B cell (primary cell): ENCODE measurements at regions not wholly inside any gene's neighbourhood (a gene's known extent, or its start where the extent isn't known, plus 50 kb on each side); places are given as distances from the start of the nearest gene placed in this dataset.

Source experiments
- CTCF ChIP-seq: fragments of 200-600 bp; IDR thresholded peaks from one replicate; pipeline ENCODE4 v1.8.0; 2022; ENCODE audit warnings: antibody characterized with exemption, mild to moderate bottlenecking
- EZH2 ChIP-seq: IDR thresholded peaks from 2 replicates; pipeline ENCODE4 v1.6.1; 2012; ENCODE audit warnings: borderline replicate concordance, low read depth, mild to moderate bottlenecking, moderate library complexity, low read length; ENCODE audit not compliant: insufficient read depth, poor library complexity, severe bottlenecking

GRCh38 chr7:110186334-110186733 lies 904.6 kb upstream of the LRRN3 start:
- TF ChIP-seq CTCF (no peak), EZH2 (no peak)
